GM12873 (cell line): ENCODE measurements at regions not wholly inside any gene's neighbourhood (a gene's known extent, or its start where the extent isn't known, plus 50 kb on each side); places are given as distances from the start of the nearest gene placed in this dataset.

ENCODE experiments used
- CTCF ChIP-seq: IDR thresholded peaks from 2 replicates; pipeline ENCODE4 v1.5.1; 2012; ENCODE audit warnings: low read depth, mild to moderate bottlenecking, moderate library complexity, low read length, control low read depth; ENCODE audit not compliant: insufficient read depth; ENCODE audit errors: missing control alignments

DNA sequence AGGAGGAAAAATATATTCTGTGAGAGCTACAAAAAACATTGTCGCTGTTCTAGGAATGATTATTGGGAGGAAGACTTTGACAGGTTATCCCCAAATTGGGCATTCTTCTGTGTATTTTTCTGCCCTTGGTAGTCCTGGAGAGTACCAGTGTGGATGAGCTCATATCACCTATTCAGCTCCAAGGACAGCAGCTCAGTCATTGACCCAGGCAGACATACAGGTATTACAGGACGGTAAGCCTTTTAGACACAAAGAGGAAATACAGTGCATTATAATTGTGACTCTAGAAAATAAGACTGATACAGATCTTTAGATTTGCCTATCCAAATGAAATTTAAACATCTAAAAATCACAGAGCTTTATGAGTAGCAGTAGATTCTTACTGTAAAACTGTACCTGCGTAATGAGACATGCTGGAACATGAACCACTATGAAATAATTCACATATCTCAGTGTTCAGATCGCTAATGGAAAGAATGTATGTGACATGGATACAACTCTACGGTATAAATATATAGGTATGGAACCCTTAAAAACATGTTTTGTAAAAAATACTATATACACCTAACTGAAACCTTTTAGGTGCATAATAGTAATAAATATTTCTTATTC is 56.0 kb downstream of the PLK2 start:
- TF ChIP-seq CTCF = no peak

DNA sequence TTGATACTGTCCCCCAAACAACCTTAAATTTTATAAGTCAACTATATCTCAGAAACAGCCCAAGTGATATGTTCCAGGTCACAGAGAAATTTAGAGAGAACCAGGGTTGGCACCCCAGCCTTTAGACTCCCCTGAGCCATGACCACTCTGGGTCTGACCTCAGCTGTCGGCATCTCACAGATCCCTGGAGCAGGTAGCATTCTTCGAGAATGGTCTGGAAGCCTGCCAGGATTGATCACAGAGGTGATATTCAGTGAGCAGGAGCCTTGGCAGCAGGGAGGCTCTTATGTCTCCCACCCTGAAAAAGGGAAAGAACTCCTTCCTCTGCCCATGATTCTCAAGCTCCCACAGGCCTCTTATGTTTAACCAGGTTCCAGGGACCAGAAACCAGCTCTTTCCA is 58.2 kb downstream of the PLK2 start:
- no peak for TF ChIP-seq CTCF

DNA sequence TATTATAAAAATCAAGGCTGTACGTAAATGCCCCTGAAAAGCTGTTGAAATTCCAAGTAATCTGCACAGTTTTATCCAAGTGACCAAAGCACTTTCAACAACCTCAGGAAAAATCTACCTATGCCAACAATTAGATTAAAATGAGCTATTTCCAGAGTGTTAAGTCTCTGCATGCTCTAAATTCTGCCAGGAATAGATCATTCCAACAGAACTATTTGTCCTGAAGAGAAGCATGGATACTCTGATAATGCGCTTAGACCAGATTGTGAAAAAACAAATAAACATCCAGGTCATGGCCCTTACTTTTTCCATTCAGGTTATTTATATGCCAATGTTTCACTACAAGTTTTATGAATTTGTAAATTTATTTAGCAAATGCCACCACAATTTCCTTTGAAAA is 59.1 kb downstream of the PLK2 start:
- TF ChIP-seq CTCF = no peak

DNA sequence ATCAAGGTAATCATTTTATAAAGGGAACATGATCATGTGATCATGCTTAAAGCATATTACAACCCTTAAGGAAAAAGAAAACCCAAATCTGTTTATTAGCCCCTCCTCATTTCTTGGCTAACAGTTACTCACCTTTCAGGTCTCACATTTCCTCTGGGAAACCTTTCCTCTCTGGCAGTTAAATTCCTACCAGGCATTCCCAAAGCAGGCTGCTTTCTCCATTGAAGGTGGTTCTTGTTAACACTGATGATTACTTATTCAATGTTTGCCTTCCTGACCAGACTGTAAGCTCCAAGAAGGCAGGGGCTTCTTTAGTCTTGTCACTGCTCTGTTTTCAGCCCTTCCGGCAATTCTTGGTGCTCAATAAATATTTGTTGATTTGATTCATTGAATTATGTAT is 59.9 kb downstream of the PLK2 start:
- TF ChIP-seq CTCF = no peak

- no peak for TF ChIP-seq CTCF
Observed at GRCh38 chr5:58394339-58394738, 65.5 kb downstream of the PLK2 start.

DNA sequence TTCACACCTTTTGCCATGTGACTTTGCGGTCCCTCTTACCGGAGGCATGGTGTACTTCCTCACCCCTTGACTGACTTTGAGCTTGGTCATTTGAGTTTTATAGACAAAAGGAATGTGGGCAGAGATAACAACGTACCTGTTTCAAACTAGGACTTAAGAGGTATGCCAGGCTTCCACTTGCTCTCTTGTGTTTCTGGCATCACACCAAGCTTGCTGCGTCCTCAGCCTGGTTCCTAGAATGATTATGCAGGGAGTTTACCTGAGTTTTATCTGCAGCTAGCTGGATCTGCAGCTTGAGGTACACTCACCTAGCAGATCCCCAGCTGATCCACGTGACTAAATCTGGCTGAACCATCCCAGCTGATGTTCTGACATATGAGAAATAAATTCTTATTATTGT is 66.2 kb downstream of the PLK2 start:
- TF ChIP-seq CTCF = no peak

GRCh38 chr5:58392496-58392895 is 67.4 kb downstream of the PLK2 start:
- TF ChIP-seq CTCF = no peak

DNA sequence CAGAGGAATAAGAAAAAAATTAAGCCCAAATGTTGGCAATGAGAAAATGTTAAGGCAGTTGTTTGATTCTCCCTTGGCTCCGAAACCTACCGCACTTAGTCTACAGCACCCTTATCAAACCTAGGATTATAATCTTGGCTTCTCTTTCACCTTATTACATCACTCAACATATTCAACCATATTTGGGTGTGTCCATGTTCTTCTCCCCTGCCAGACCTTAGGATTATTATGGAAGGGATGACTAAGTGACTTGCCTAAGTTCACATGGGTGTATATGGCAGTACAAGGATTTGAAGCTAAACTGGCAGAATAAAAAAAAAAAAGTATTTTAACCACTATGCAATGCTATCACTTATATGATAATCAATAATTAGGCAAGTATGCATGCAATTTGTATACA is 76.4 kb downstream of the PLK2 start:
- TF ChIP-seq CTCF = no peak
